ENCODE measurements at regions not wholly inside any gene's neighbourhood (a gene's known extent, or its start where the extent isn't known, plus 50 kb on each side); places are given as distances from the start of the nearest gene placed in this dataset.

DNA sequence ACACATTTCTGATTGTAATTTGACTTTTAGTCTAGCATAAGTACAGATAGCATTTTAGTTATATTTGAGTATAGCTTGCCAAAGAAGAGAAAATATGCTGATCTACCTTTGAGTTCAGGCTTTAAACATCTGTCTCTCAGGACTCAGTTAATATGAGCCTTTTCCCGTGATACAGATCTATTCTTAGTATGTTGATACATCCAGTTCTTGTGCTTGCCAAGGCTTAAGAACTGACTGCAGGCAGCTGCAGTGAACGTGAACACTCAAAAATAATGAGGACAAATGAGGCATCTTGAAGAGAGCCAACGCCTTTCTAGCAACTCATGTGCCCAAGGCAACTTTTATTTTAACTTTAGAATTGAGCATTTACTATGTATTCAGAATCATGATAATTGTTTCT is 325.5 kb downstream of the SI start:
- Histone ChIP-seq H3K79me2 (no peaks in the 10 kb centered on the region), H3K9me3 (ENCODE audit: low read depth) (no peaks in the 10 kb centered on the region), H3K36me3 (replicated peaks; ENCODE audit: insufficient read depth, low read depth) (no peaks in the 10 kb centered on the region), H3K9me2 (replicated peaks; ENCODE audit: insufficient read depth) (no peaks in the 10 kb centered on the region), H3K4me1 (ENCODE audit: insufficient read depth) (no peaks in the 10 kb centered on the region), H3K4me2 (no peak overlapping the region), H3K27ac (no peak overlapping the region), H3K4me3 (no peak overlapping the region), H3K27me3 (no peaks in the 10 kb centered on the region), H2AFZ (no peak overlapping the region), H4K20me1 (ENCODE audit: insufficient read depth, poor library complexity, severe bottlenecking) (no peaks in the 10 kb centered on the region)
- no peak for DNase-seq (ENCODE audit: low spot score)
- 67% methylated on average over 3 of the region's 3 CpGs for WGBS (ENCODE audit: low lambda C conversion rate, missing lambda C conversion rate)
- TF ChIP-seq EZH2 (IDR thresholded peaks at IDR 0.05; ENCODE audit: borderline replicate concordance) (no peak), EZH2phosphoT487 (IDR thresholded peaks at IDR 0.05; ENCODE audit: low read depth, severe bottlenecking, unreplicated experiment) (no peak), CTCF (IDR thresholded peaks at IDR 0.05; ENCODE audit: poor library complexity) (no peak)

GRCh38 chr3:164748626-164749025 is 329.7 kb downstream of the SI start:
- Histone ChIP-seq H2AFZ (no peak overlapping the region), H3K79me2 (no peaks in the 10 kb centered on the region), H3K4me3 (no peak overlapping the region), H4K20me1 (ENCODE audit: insufficient read depth, poor library complexity, severe bottlenecking) (no peaks in the 10 kb centered on the region), H3K36me3 (replicated peaks; ENCODE audit: insufficient read depth, low read depth) (no peaks in the 10 kb centered on the region), H3K4me2 (no peak overlapping the region), H3K9me3 (ENCODE audit: low read depth) (no peaks in the 10 kb centered on the region), H3K27me3 (no peaks in the 10 kb centered on the region), H3K4me1 (ENCODE audit: insufficient read depth) (no peaks in the 10 kb centered on the region), H3K27ac (no peak overlapping the region), H3K9me2 (replicated peaks; ENCODE audit: insufficient read depth) (no peaks in the 10 kb centered on the region)
- no peak for DNase-seq (ENCODE audit: low spot score)
- no peak for TF ChIP-seq EZH2 (IDR thresholded peaks at IDR 0.05; ENCODE audit: borderline replicate concordance)
- no peak for TF ChIP-seq EZH2phosphoT487 (IDR thresholded peaks at IDR 0.05; ENCODE audit: low read depth, severe bottlenecking, unreplicated experiment)
- TF ChIP-seq CTCF (IDR thresholded peaks at IDR 0.05; ENCODE audit: poor library complexity) = no peak

GRCh38 chr3:164741869-164742268 is 336.4 kb downstream of the SI start:
- TF ChIP-seq EZH2phosphoT487 (IDR thresholded peaks at IDR 0.05; ENCODE audit: low read depth, severe bottlenecking, unreplicated experiment) = no peak
- no peak for TF ChIP-seq CTCF (IDR thresholded peaks at IDR 0.05; ENCODE audit: poor library complexity)
- TF ChIP-seq EZH2 (IDR thresholded peaks at IDR 0.05; ENCODE audit: borderline replicate concordance) = no peak
- no peaks in the 10 kb centered on the region for H3K9me3 ChIP-seq (ENCODE audit: low read depth)
- DNase-seq (ENCODE audit: low spot score) = no peak
- no peak overlapping the region for H3K27ac ChIP-seq
- H3K4me1 ChIP-seq (ENCODE audit: insufficient read depth) = no peaks in the 10 kb centered on the region
- no peak overlapping the region for H3K4me3 ChIP-seq
- WGBS (ENCODE audit: low lambda C conversion rate, missing lambda C conversion rate) = 95% methylated on average over 6 of the region's 6 CpGs
- no peaks in the 10 kb centered on the region for H3K36me3 ChIP-seq (replicated peaks; ENCODE audit: insufficient read depth, low read depth)
- no peaks in the 10 kb centered on the region for H4K20me1 ChIP-seq (ENCODE audit: insufficient read depth, poor library complexity, severe bottlenecking)
- H3K27me3 ChIP-seq = no peaks in the 10 kb centered on the region
- no peak overlapping the region for H3K4me2 ChIP-seq
- no peaks in the 10 kb centered on the region for H3K9me2 ChIP-seq (replicated peaks; ENCODE audit: insufficient read depth)
- no peaks in the 10 kb centered on the region for H3K79me2 ChIP-seq
- no peak overlapping the region for H2AFZ ChIP-seq

GRCh38 chr3:164737174-164737573 is 341.1 kb downstream of the SI start:
- Histone ChIP-seq H2AFZ (no peak overlapping the region), H3K4me1 (ENCODE audit: insufficient read depth) (no peaks in the 10 kb centered on the region), H3K27ac (no peak overlapping the region), H3K9me3 (ENCODE audit: low read depth) (no peaks in the 10 kb centered on the region), H3K4me3 (no peak overlapping the region), H3K79me2 (no peaks in the 10 kb centered on the region), H3K4me2 (no peak overlapping the region), H3K9me2 (replicated peaks; ENCODE audit: insufficient read depth) (no peaks in the 10 kb centered on the region), H4K20me1 (ENCODE audit: insufficient read depth, poor library complexity, severe bottlenecking) (no peaks in the 10 kb centered on the region), H3K27me3 (no peaks in the 10 kb centered on the region), H3K36me3 (replicated peaks; ENCODE audit: insufficient read depth, low read depth) (no peaks in the 10 kb centered on the region)
- DNase-seq (ENCODE audit: low spot score) = no peak
- no peak for TF ChIP-seq EZH2phosphoT487 (IDR thresholded peaks at IDR 0.05; ENCODE audit: low read depth, severe bottlenecking, unreplicated experiment)
- TF ChIP-seq EZH2 (IDR thresholded peaks at IDR 0.05; ENCODE audit: borderline replicate concordance) = no peak
- TF ChIP-seq CTCF (IDR thresholded peaks at IDR 0.05; ENCODE audit: poor library complexity) = no peak
- WGBS (ENCODE audit: low lambda C conversion rate, missing lambda C conversion rate) = 64% methylated on average over 1 of the region's 1 CpG

Data from hepatocyte (in vitro differentiated cells).